Erythroblast (primary cell): ENCODE measurements at regions not wholly inside any gene's neighbourhood (a gene's known extent, or its start where the extent isn't known, plus 50 kb on each side); places are given as distances from the start of the nearest gene placed in this dataset.
"Not testable (repeated sequence)": the region's sequence is repeated elsewhere in the genome, so short reads cannot be mapped to it uniquely, and the experiment has no call there.

Source experiments
- GATA1 ChIP-seq: IDR thresholded peaks from 2 replicates; pipeline ENCODE4 v1.6.1; 2011; ENCODE audit warnings: low read depth, mild to moderate bottlenecking, control low read depth, low read length, moderate library complexity
- POLR2A ChIP-seq: IDR thresholded peaks from 2 replicates; pipeline ENCODE4 v1.6.1; 2011; ENCODE audit warnings: mild to moderate bottlenecking, low read length

GRCh38 chr5:176103083-176103482, 135.0 kb upstream of the THOC3 start:
- not testable (repeated sequence) for TF ChIP-seq POLR2A, GATA1
